Left kidney (tissue), 1 donor: ENCODE measurements at regions not wholly inside any gene's neighbourhood (a gene's known extent, or its start where the extent isn't known, plus 50 kb on each side); places are given as distances from the start of the nearest gene placed in this dataset.

ENCODE experiments used
- DNase-seq: peaks from one replicate; pipeline ENCODE4 v3.0.0-alpha.2; 2013

- no peak for DNase-seq
Observed at GRCh38 chr20:56174416-56174815, 74.1 kb upstream of the MC3R start.

GRCh38 chr20:56175884-56176283 lies 72.6 kb upstream of the MC3R start:
- DNase-seq = no peak

- DNase-seq = no peak
Observed at GRCh38 chr20:56178219-56178618, 70.3 kb upstream of the MC3R start.

GRCh38 chr20:56179051-56179450 lies 69.5 kb upstream of the MC3R start:
- DNase-seq = no peak

- no peak for DNase-seq
Observed at GRCh38 chr20:56181583-56181982, 66.9 kb upstream of the MC3R start.

- peak; percentile 37 for DNase-seq
Observed at GRCh38 chr20:56187534-56188165, 60.9 kb upstream of the MC3R start.

GRCh38 chr20:56194042-56194441 lies 54.5 kb upstream of the MC3R start:
- DNase-seq = no peak

GRCh38 chr20:56195946-56196345 lies 52.6 kb upstream of the MC3R start:
- no peak for DNase-seq
